IPS-18a (cell line): ENCODE measurements at regions not wholly inside any gene's neighbourhood (a gene's known extent, or its start where the extent isn't known, plus 50 kb on each side); places are given as distances from the start of the nearest gene placed in this dataset.
"Not testable (repeated sequence)": the region's sequence is repeated elsewhere in the genome, so short reads cannot be mapped to it uniquely, and the experiment has no call there.

ENCODE experiments used
- H3K27ac ChIP-seq: one replicate; pipeline ENCODE4 v1.5.1; 2013; ENCODE audit warnings: low read length
- H3K27me3 ChIP-seq: one replicate; pipeline ENCODE4 v1.6.1; 2013; ENCODE audit warnings: mild to moderate bottlenecking, low read length; ENCODE audit not compliant: control insufficient read depth, insufficient read depth
- H3K36me3 ChIP-seq: one replicate; pipeline ENCODE4 v1.6.1; 2013; ENCODE audit warnings: low read depth, low read length; ENCODE audit not compliant: control insufficient read depth
- H3K4me1 ChIP-seq: one replicate; pipeline ENCODE4 v1.6.1; 2013; ENCODE audit warnings: low read depth, low read length; ENCODE audit not compliant: control insufficient read depth
- H3K4me3 ChIP-seq: one replicate; pipeline ENCODE4 v1.5.1; 2013; ENCODE audit warnings: low read length
- H3K9ac ChIP-seq: one replicate; pipeline ENCODE4 v1.6.1; 2013; ENCODE audit warnings: mild to moderate bottlenecking, low read length, moderate library complexity
- H3K9me3 ChIP-seq: one replicate; pipeline ENCODE4 v1.6.1; 2013; ENCODE audit warnings: low read depth, low read length; ENCODE audit not compliant: control insufficient read depth

DNA sequence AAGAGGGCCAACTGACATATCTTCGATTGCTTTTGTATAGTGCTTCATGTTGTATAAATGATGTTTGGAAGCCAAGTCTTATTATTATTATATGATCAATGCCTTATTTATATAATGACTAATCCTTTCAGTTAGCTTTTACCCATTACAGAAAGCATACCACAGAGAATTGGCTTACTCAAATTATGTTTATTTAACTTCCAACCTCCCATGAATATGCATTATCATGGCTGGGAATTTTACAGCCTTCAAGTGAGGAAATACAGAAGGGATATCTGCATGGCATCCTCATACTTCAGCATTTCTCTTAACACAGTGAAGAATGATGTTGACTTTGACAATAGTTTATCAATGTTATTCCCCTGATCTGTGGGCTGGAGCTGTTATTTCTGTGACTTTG is 225.9 kb upstream of the GAP43 start:
- Histone ChIP-seq H3K27me3 (no peaks in the 10 kb centered on the region), H3K27ac (no peak overlapping the region), H3K9me3 (no peaks in the 10 kb centered on the region), H3K4me3 (no peak overlapping the region), H3K36me3 (no peaks in the 10 kb centered on the region), H3K9ac (no peak overlapping the region), H3K4me1 (peaks cover 13% of the 10 kb centered on the region)

DNA sequence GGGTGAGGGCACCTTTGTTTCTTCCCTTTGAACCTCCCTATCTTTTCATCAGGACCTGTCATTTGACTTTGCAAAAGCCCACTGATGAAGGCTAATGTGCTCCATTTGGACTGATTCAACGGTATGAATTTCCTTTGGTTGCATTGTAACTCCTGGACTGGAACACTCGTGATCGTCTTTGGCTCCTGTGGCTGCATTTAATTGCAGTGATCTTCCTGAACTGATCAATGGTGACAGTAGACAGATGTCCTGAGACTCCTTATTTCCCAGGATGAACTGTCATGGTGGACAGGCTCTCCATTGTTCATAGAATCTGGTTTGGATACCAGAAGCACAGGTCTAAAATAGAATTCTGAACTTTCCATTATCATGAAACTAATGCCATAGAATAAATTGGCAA is 224.8 kb upstream of the GAP43 start:
- Histone ChIP-seq H3K27ac (no peak overlapping the region), H3K36me3 (no peaks in the 10 kb centered on the region), H3K4me1 (peaks cover 17% of the 10 kb centered on the region), H3K9ac (no peak overlapping the region), H3K9me3 (no peaks in the 10 kb centered on the region), H3K4me3 (no peak overlapping the region), H3K27me3 (no peaks in the 10 kb centered on the region)

DNA sequence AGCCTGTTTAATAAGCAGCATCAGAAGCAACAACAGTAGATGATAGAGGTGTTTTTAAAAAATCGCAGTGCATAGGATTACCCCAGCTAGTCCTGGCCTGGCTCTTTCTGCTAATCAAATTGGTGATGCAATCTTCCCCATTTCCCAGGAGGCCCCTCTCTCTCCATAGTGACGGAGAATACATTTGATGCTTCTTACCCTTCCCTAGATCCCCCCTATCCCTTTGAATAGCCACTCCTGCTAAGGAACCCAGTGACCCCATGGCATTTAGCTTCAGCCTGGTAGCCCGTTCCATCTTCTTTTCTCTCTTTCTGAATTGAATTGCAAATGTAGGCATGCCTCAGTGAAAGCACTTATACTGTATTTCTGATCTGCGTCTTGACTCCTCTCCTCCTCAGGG is 223.6 kb upstream of the GAP43 start:
- Histone ChIP-seq H3K9me3 (no peaks in the 10 kb centered on the region), H3K4me3 (no peak overlapping the region), H3K9ac (peak overlapping the region; percentile 41), H3K27ac (no peak overlapping the region), H3K27me3 (no peaks in the 10 kb centered on the region), H3K36me3 (no peaks in the 10 kb centered on the region), H3K4me1 (peaks cover 24% of the 10 kb centered on the region)

DNA sequence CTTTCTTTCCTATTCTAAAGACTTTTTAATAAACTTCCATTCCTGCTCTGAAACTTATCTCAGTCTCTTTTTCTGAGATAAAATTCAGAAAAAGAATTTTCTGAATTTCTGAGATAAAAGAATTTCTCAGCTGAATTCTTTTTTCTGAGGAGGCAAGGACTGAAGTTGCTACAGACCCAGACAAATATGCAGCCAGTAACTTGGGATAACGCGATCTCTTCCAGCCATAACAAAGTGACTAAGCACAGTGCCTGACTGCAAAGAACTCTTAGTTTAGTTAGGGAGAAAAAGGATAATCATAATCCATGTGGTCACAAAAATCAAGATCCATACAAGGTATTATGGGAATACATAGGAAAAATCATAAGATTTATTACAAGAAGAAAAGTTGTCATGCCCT is 222.0 kb upstream of the GAP43 start:
- H3K4me3 ChIP-seq: no peak overlapping the region
- H3K27ac ChIP-seq: no peak overlapping the region
- no peak overlapping the region for H3K9ac ChIP-seq
- H3K9me3 ChIP-seq: no peaks in the 10 kb centered on the region
- H3K27me3 ChIP-seq: no peaks in the 10 kb centered on the region
- no peaks in the 10 kb centered on the region for H3K36me3 ChIP-seq
- peaks cover 37% of the 10 kb centered on the region for H3K4me1 ChIP-seq

- Histone ChIP-seq H3K4me3 (no peak overlapping the region), H3K36me3 (no peaks in the 10 kb centered on the region), H3K9ac (no peak overlapping the region), H3K27ac (no peak overlapping the region), H3K27me3 (no peaks in the 10 kb centered on the region), H3K9me3 (no peaks in the 10 kb centered on the region), H3K4me1 (peaks cover 37% of the 10 kb centered on the region)
These were observed 221.3 kb upstream of the GAP43 start for GRCh38 chr3:115401851-115402501.

- no peaks in the 10 kb centered on the region for H3K27me3 ChIP-seq
- H3K27ac ChIP-seq: no peak overlapping the region
- H3K36me3 ChIP-seq: no peaks in the 10 kb centered on the region
- no peak overlapping the region for H3K4me3 ChIP-seq
- no peaks in the 10 kb centered on the region for H3K9me3 ChIP-seq
- no peak overlapping the region for H3K9ac ChIP-seq
- H3K4me1 ChIP-seq: peaks cover 37% of the 10 kb centered on the region
These were observed 220.7 kb upstream of the GAP43 start for GRCh38 chr3:115402651-115403050.

DNA sequence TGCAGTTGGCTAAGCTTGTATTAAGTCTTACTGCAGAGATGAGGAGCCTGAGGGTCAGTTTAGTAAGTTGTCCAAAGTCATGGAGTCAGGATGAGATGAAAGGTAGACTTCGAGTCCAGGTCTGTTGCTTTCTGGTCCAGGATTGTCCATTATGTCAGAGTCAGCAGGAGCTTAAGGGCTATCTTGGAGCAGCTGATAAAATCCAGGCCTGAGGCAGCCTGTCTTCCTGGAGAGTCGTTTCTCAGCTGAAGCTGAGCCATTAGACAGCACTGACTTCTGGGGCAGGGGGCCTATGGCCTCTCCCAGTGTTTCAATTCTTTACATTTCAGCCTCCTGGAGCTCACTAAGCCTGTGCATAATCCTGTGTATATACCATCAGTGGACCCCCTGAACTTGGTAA is 219.5 kb upstream of the GAP43 start:
- Histone ChIP-seq H3K9me3 (no peaks in the 10 kb centered on the region), H3K36me3 (no peaks in the 10 kb centered on the region), H3K27me3 (no peaks in the 10 kb centered on the region), H3K9ac (no peak overlapping the region), H3K4me1 (peaks cover 37% of the 10 kb centered on the region), H3K4me3 (no peak overlapping the region), H3K27ac (no peak overlapping the region)

- no peak overlapping the region for H3K4me3 ChIP-seq
- H3K4me1 ChIP-seq: peaks cover 14% of the 10 kb centered on the region
- no peak overlapping the region for H3K27ac ChIP-seq
- no peak overlapping the region for H3K9ac ChIP-seq
- no peaks in the 10 kb centered on the region for H3K27me3 ChIP-seq
- H3K9me3 ChIP-seq: no peaks in the 10 kb centered on the region
- no peaks in the 10 kb centered on the region for H3K36me3 ChIP-seq
These were observed 213.7 kb upstream of the GAP43 start for GRCh38 chr3:115409596-115409995.

GRCh38 chr3:115414610-115415009 is 208.7 kb upstream of the GAP43 start:
- not testable (repeated sequence) for H3K27me3 ChIP-seq, H3K4me3 ChIP-seq, H3K36me3 ChIP-seq, H3K9ac ChIP-seq, H3K27ac ChIP-seq, H3K9me3 ChIP-seq, H3K4me1 ChIP-seq

GRCh38 chr3:115415246-115415996 is 207.9 kb upstream of the GAP43 start:
- Histone ChIP-seq H3K9ac (no peak overlapping the region), H3K4me1 (peaks cover 7% of the 10 kb centered on the region), H3K9me3 (no peaks in the 10 kb centered on the region), H3K36me3 (no peaks in the 10 kb centered on the region), H3K27ac (no peak overlapping the region), H3K4me3 (no peak overlapping the region), H3K27me3 (no peaks in the 10 kb centered on the region)

DNA sequence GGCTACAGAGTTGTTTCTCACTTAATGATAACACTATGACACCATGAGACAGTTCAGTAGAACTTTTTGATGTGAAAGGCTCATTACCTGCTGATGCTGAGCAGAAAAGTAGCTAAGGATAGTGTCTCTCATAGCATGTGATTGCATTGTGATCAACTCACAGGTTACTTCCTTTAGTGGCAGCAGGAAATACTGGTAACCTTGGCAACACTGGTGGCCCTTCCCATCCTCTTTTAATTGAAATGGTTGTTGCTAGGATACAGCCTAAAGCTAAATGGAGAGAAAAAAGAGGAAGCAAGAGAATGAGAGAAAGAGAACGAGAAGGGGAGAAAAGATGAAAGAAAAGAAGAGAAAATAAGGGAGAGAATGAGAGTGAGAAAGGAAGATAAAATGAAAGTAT is 204.7 kb upstream of the GAP43 start:
- Histone ChIP-seq H3K9me3 (no peaks in the 10 kb centered on the region), H3K36me3 (no peaks in the 10 kb centered on the region), H3K9ac (no peak overlapping the region), H3K27me3 (no peaks in the 10 kb centered on the region), H3K4me3 (no peak overlapping the region), H3K27ac (no peak overlapping the region), H3K4me1 (peaks cover 7% of the 10 kb centered on the region)

GRCh38 chr3:115420086-115420485 is 203.2 kb upstream of the GAP43 start:
- Histone ChIP-seq H3K4me3 (no peak overlapping the region), H3K27ac (no peak overlapping the region), H3K36me3 (no peaks in the 10 kb centered on the region), H3K9ac (no peak overlapping the region), H3K9me3 (no peaks in the 10 kb centered on the region), H3K4me1 (peaks cover 7% of the 10 kb centered on the region), H3K27me3 (no peaks in the 10 kb centered on the region)
